IPS-18a (cell line): ENCODE measurements at regions not wholly inside any gene's neighbourhood (a gene's known extent, or its start where the extent isn't known, plus 50 kb on each side); places are given as distances from the start of the nearest gene placed in this dataset.

Source experiments
- H3K27ac ChIP-seq: one replicate; pipeline ENCODE4 v1.5.1; 2013; ENCODE audit warnings: low read length
- H3K27me3 ChIP-seq: one replicate; pipeline ENCODE4 v1.6.1; 2013; ENCODE audit warnings: mild to moderate bottlenecking, low read length; ENCODE audit not compliant: control insufficient read depth, insufficient read depth
- H3K36me3 ChIP-seq: one replicate; pipeline ENCODE4 v1.6.1; 2013; ENCODE audit warnings: low read depth, low read length; ENCODE audit not compliant: control insufficient read depth
- H3K4me1 ChIP-seq: one replicate; pipeline ENCODE4 v1.6.1; 2013; ENCODE audit warnings: low read depth, low read length; ENCODE audit not compliant: control insufficient read depth
- H3K4me3 ChIP-seq: one replicate; pipeline ENCODE4 v1.5.1; 2013; ENCODE audit warnings: low read length
- H3K9ac ChIP-seq: one replicate; pipeline ENCODE4 v1.6.1; 2013; ENCODE audit warnings: mild to moderate bottlenecking, low read length, moderate library complexity
- H3K9me3 ChIP-seq: one replicate; pipeline ENCODE4 v1.6.1; 2013; ENCODE audit warnings: low read depth, low read length; ENCODE audit not compliant: control insufficient read depth

GRCh38 chr5:3002230-3002629 lies 250.8 kb upstream of the IRX2 start:
- H3K9ac ChIP-seq, result no peak overlapping the region
- H3K4me3 ChIP-seq, result no peak overlapping the region
- no peak overlapping the region for H3K27ac ChIP-seq
- H3K4me1 ChIP-seq, result no peaks in the 10 kb centered on the region
- no peaks in the 10 kb centered on the region for H3K36me3 ChIP-seq
- no peaks in the 10 kb centered on the region for H3K27me3 ChIP-seq
- no peaks in the 10 kb centered on the region for H3K9me3 ChIP-seq

GRCh38 chr5:3000631-3001030 lies 249.2 kb upstream of the IRX2 start:
- H3K36me3 ChIP-seq, result no peaks in the 10 kb centered on the region
- no peak overlapping the region for H3K27ac ChIP-seq
- no peaks in the 10 kb centered on the region for H3K9me3 ChIP-seq
- H3K9ac ChIP-seq, result no peak overlapping the region
- H3K27me3 ChIP-seq, result no peaks in the 10 kb centered on the region
- H3K4me3 ChIP-seq, result no peak overlapping the region
- no peaks in the 10 kb centered on the region for H3K4me1 ChIP-seq

GRCh38 chr5:2999926-3000325 lies 248.4 kb upstream of the IRX2 start:
- H3K4me3 ChIP-seq, result no peak overlapping the region
- H3K9me3 ChIP-seq, result no peaks in the 10 kb centered on the region
- no peaks in the 10 kb centered on the region for H3K27me3 ChIP-seq
- no peaks in the 10 kb centered on the region for H3K4me1 ChIP-seq
- no peak overlapping the region for H3K27ac ChIP-seq
- H3K36me3 ChIP-seq, result no peaks in the 10 kb centered on the region
- H3K9ac ChIP-seq, result no peak overlapping the region

GRCh38 chr5:2998106-2998505 lies 246.6 kb upstream of the IRX2 start:
- H3K27me3 ChIP-seq, result no peaks in the 10 kb centered on the region
- H3K27ac ChIP-seq, result no peak overlapping the region
- no peaks in the 10 kb centered on the region for H3K4me1 ChIP-seq
- no peak overlapping the region for H3K9ac ChIP-seq
- no peak overlapping the region for H3K4me3 ChIP-seq
- no peaks in the 10 kb centered on the region for H3K36me3 ChIP-seq
- no peaks in the 10 kb centered on the region for H3K9me3 ChIP-seq

- Histone ChIP-seq H3K36me3 (no peaks in the 10 kb centered on the region), H3K9me3 (no peaks in the 10 kb centered on the region), H3K9ac (no peak overlapping the region), H3K4me1 (no peaks in the 10 kb centered on the region), H3K4me3 (no peak overlapping the region), H3K27me3 (no peaks in the 10 kb centered on the region), H3K27ac (no peak overlapping the region)
Observed at GRCh38 chr5:2997179-2997578, 245.7 kb upstream of the IRX2 start.

- H3K27me3 ChIP-seq, result no peaks in the 10 kb centered on the region
- no peaks in the 10 kb centered on the region for H3K9me3 ChIP-seq
- no peak overlapping the region for H3K27ac ChIP-seq
- H3K36me3 ChIP-seq, result no peaks in the 10 kb centered on the region
- H3K4me3 ChIP-seq, result no peak overlapping the region
- no peaks in the 10 kb centered on the region for H3K4me1 ChIP-seq
- H3K9ac ChIP-seq, result no peak overlapping the region
Observed at GRCh38 chr5:2996687-2997086, 245.2 kb upstream of the IRX2 start.

- Histone ChIP-seq H3K36me3 (no peaks in the 10 kb centered on the region), H3K9me3 (no peaks in the 10 kb centered on the region), H3K27ac (no peak overlapping the region), H3K4me3 (no peak overlapping the region), H3K9ac (no peak overlapping the region), H3K27me3 (no peaks in the 10 kb centered on the region), H3K4me1 (no peaks in the 10 kb centered on the region)
Observed at GRCh38 chr5:2996248-2996647, 244.8 kb upstream of the IRX2 start.

- no peaks in the 10 kb centered on the region for H3K36me3 ChIP-seq
- H3K9me3 ChIP-seq, result no peaks in the 10 kb centered on the region
- H3K4me3 ChIP-seq, result no peak overlapping the region
- H3K27ac ChIP-seq, result no peak overlapping the region
- no peaks in the 10 kb centered on the region for H3K27me3 ChIP-seq
- no peak overlapping the region for H3K9ac ChIP-seq
- H3K4me1 ChIP-seq, result no peaks in the 10 kb centered on the region
Observed at GRCh38 chr5:2995667-2996066, 244.2 kb upstream of the IRX2 start.

GRCh38 chr5:2995035-2995434 lies 243.6 kb upstream of the IRX2 start:
- Histone ChIP-seq H3K9ac (no peak overlapping the region), H3K4me3 (no peak overlapping the region), H3K27me3 (no peaks in the 10 kb centered on the region), H3K9me3 (no peaks in the 10 kb centered on the region), H3K4me1 (no peaks in the 10 kb centered on the region), H3K36me3 (no peaks in the 10 kb centered on the region), H3K27ac (no peak overlapping the region)

- Histone ChIP-seq H3K4me3 (no peak overlapping the region), H3K27ac (no peak overlapping the region), H3K4me1 (no peaks in the 10 kb centered on the region), H3K27me3 (no peaks in the 10 kb centered on the region), H3K36me3 (no peaks in the 10 kb centered on the region), H3K9ac (no peak overlapping the region), H3K9me3 (no peaks in the 10 kb centered on the region)
Observed at GRCh38 chr5:2993771-2994170, 242.3 kb upstream of the IRX2 start.

- no peaks in the 10 kb centered on the region for H3K36me3 ChIP-seq
- H3K4me1 ChIP-seq, result no peaks in the 10 kb centered on the region
- H3K27ac ChIP-seq, result no peak overlapping the region
- no peak overlapping the region for H3K9ac ChIP-seq
- no peaks in the 10 kb centered on the region for H3K9me3 ChIP-seq
- no peak overlapping the region for H3K4me3 ChIP-seq
- no peaks in the 10 kb centered on the region for H3K27me3 ChIP-seq
Observed at GRCh38 chr5:2993301-2993700, 241.8 kb upstream of the IRX2 start.

GRCh38 chr5:2992806-2993205 lies 241.3 kb upstream of the IRX2 start:
- H3K36me3 ChIP-seq, result no peaks in the 10 kb centered on the region
- no peaks in the 10 kb centered on the region for H3K27me3 ChIP-seq
- H3K9me3 ChIP-seq, result no peaks in the 10 kb centered on the region
- no peak overlapping the region for H3K27ac ChIP-seq
- no peak overlapping the region for H3K9ac ChIP-seq
- no peak overlapping the region for H3K4me3 ChIP-seq
- no peaks in the 10 kb centered on the region for H3K4me1 ChIP-seq
